NAMALWA (cell line): ENCODE measurements at regions not wholly inside any gene's neighbourhood (a gene's known extent, or its start where the extent isn't known, plus 50 kb on each side); places are given as distances from the start of the nearest gene placed in this dataset.
A peak's percentile ranks its signal among the peaks of the same experiment; 100 is the strongest.
"Not testable (repeated sequence)": the region's sequence is repeated elsewhere in the genome, so short reads cannot be mapped to it uniquely, and the experiment has no call there.

Experiments
- DNase-seq: peaks from one replicate; pipeline ENCODE4 v3.0.0-alpha.2; 2015; ENCODE audit warnings: low spot score

GRCh38 chr10:42883993-42884983, 101.7 kb downstream of the BMS1 start:
- no peak for DNase-seq

DNA sequence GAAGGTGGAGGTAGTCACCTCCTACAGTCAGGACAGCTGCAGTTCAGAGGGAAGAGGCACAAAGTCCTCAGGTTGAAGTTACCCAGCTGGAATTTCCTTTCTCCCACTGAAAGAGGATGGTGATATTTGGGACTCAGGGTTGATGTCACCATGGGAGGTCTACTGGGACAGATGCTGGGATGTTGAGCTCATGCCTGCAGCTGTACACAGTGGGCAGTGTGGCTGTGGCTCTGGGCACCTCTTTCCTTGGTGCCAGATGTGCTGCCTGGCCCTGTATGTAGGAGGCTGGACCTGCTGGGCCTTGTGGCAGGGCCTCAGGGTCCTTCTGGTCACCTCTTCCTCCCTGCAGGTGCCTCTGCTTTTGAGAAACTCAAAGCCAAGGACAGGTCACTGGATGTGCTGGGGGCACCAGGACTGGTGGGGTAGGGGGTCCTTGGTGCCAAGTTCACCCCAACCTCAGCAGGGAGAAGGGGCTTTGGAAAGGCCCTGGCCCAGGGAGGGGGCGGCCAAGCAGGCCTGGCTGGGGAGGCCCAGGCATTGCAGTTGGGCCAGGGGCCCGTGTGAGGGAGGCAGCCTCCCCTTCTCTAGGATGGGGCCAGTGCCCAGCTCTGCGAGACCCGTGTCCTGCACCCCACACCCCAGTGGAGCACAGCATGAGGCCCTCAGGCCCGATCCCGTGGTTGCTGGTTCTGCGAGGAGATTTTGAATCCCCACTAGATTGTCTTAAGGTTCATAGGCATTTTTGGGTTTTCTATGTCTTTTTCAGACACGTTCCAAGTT, 103.1 kb downstream of the BMS1 start:
- no peak for DNase-seq

- DNase-seq = no peak
Observed at GRCh38 chr10:42887734-42888503, 105.3 kb downstream of the BMS1 start.

- DNase-seq = no peak
Observed at GRCh38 chr10:42888504-42889095, 106.0 kb downstream of the BMS1 start.

DNA sequence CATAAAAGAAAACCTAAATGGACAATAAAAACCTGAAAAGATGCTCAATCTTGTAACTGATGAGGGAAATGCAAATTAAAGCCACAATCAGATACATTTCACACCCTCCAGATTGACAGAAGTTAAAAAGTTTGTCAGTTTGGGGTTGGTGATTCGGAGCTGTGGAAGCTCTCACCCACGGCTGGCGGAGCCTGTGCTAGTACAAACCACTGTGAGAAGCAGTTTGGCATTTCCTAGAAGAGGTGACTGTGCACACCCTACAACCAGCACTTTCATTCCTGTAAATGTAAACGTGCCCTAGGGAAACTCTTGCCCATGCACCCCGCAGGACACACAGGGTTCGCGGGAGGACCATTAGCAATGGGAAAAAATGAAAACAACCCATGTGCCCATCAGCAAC, 114.1 kb downstream of the BMS1 start:
- DNase-seq = no peak

DNA sequence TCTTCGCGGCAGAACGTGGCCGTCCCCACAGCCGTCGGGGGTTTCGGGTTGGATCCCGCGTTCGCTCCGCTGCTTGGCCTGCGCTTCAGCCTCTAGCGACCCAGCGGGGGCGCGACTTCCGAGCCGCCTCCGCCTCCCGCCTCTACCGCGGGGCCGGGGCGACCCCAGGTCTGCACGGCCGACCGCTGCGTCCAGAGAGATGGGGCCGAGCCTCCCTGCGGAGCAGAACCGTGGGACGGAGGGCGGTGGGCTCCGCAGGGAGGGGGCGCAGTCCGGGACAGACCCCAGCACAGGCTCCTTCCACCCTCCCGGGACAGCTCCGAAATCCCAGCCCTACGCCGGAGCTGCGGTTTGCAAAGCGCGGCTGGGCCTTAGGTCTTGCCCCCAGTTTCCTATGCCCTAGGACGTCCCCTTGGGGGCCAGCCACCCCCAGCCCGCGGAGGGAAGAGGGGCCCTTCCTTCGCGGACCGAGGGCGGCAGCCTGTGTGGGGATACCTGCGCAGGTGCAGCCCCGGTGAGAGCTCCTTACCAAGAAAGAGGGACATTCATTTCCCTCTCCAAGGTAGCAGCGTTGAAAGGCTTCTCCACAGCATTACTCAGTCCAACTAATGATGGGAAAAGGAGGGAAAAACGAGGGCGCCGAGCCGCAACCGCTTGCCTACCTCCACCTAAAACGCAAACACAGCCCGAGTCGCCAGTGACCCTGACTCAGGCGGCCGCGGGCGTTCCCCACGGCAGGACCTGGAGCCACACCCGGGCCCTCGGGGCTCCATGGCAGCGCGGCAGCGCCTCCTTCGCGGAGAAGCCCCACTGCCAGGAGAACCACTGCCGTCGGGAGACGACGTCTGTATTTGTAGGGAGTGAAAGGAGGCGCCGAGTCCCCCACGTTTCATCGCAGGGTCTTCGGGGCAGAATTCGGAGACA, 115.7 kb downstream of the BMS1 start:
- no peak for DNase-seq

DNA sequence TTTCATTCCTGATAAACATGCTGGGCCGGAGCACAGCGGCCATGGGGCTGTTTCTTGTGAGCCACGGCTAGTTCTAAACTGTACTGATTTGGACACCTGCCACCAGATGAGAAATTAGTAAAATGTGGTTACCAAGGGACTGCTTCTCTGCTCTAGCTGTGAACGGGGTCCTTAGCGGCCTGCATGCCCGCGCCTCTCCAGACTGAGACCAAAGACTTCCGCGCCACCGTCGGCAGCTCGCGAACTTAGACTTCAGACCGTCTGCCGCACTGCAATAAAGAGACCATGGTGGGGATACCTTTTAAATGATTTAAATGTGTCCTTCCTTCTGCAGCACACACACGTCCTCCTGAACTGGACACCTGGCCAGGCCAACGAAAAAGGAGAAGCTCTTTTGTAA, 116.4 kb downstream of the BMS1 start:
- no peak for DNase-seq

- DNase-seq = not testable (repeated sequence)
Observed at GRCh38 chr10:42900346-42900745, 117.8 kb downstream of the BMS1 start.

DNA sequence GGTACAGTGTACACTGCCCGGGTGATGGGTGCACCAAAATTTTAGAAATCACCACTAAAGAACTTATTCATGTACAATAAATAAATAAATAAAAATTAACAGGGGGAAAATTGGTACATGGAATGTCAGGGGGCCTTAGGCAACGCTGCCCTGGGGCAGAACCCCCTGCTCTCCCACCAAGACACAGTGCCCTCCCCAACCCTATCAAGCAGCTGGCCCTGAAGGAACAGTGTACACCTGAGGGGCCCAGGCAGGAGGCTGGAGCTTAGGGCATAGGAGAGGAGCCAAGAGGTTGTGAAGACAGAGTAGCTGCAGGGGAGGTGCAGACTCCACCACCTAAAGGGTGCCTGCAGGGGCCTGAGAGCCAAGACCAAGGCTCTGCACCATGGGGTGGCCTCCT, 128.8 kb downstream of the BMS1 start:
- DNase-seq = no peak

GRCh38 chr10:42916974-42917373, 134.4 kb downstream of the BMS1 start:
- no peak for DNase-seq

DNA sequence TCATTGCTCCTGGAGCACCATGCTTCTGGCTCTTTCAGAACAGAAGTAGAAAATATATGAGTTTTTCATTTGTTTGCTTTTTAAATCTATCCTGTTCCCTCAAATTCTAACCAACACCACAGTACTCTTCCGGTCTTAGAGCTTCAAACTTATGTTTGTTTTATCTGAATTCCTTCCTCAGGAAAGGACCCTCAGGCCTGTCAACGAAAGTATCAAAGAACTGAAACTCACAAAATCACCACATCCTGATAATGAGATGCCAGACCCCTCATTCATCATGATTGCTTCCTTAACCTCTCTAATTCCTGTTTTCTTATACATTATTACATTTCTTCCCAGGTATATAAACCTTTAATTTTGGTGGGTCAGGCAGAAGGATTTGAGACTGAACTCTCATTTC, 135.2 kb downstream of the BMS1 start:
- no peak for DNase-seq

GRCh38 chr10:42921951-42922350, 139.4 kb downstream of the BMS1 start:
- no peak for DNase-seq

- DNase-seq = peak; percentile 22
Observed at GRCh38 chr10:42924484-42924883, 141.9 kb downstream of the BMS1 start.

- no peak for DNase-seq
Observed at GRCh38 chr10:42926843-42927242, 144.2 kb downstream of the BMS1 start.

- DNase-seq = no peak
Observed at GRCh38 chr10:42928064-42928463, 145.5 kb downstream of the BMS1 start.

- DNase-seq = no peak
Observed at GRCh38 chr10:42929236-42929635, 146.6 kb downstream of the BMS1 start.

- DNase-seq = no peak
Observed at GRCh38 chr10:42929993-42930392, 146.9 kb upstream of the RET start.

DNA sequence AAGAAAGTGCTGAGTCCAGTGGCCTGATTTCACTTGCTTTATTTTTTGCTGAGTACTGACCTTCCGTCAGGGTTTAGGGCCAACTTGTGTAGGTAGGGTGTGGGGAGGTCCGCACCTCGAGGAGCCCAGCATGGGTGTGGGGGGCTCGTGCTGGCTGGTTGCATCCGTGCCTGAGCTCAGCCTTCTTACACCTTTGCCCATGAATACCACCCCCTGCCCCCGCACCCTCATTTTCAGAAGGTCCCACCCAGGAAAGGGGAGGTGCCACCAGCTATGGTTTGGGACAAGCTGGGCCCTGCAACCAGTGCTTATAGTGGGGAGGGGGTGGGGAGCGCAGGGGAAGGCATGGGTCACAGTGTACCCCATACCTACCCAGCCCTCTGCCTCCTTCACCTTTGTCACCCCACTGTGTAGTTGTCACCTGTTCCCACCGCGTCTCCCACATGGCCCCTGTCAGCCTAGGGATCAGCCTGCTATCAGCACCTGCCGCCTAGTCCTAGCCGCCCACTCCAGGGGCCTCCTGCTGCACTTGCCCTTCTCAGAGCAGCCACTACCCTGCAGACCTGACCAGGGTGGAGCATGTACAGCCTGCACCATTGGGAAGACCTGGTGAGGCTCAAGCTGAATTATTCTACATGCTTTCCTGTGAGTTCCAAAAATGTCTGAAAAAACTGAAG, 146.2 kb upstream of the RET start:
- no peak for DNase-seq

DNA sequence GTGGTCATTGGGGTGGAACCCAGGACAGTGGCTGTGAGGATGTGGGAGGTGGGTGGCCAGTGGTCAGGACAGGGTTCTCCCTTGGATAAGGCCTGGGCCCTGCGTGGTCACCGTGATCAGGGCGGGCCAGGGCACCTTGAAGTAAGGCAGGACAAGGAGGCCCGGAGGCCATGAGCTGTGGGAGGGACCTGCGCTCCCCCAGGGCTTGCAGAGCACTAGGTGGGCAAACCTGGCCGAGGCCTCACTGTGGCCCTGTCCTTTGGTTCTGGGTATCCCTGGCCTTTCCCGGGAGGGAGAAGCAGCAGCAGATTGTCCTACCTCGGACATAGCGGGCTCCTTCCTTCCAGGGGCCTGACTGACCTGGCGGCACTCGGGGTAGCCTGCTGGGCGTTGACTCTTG, 144.8 kb upstream of the RET start:
- no peak for DNase-seq

- peak; percentile 9 for DNase-seq
Observed at GRCh38 chr10:42932735-42933447, 144.0 kb upstream of the RET start.
